Heart left ventricle (tissue), 13 donors: ENCODE measurements at regions not wholly inside any gene's neighbourhood (a gene's known extent, or its start where the extent isn't known, plus 50 kb on each side); places are given as distances from the start of the nearest gene placed in this dataset.

Source experiments
- POLR2A ChIP-seq, 2 donors: fragments of 450-650 bp; IDR thresholded peaks; one replicate each; pipeline ENCODE4 v1.6.1; 2017; ENCODE audit warnings: antibody characterized with exemption in 2 of 2, mild to moderate bottlenecking in 2 of 2, moderate library complexity in 2 of 2
- TF ChIP-seq, protein P1 (sequence below), 12 donors: fragments of 200-600 bp; sonication (generic) in 4 of 12; IDR thresholded peaks; one replicate each; pipeline versions ENCODE4 v1.5.0 to v1.8.0; 2018 to 2022; ENCODE audit warnings: antibody characterized with exemption in 12 of 12, mild to moderate bottlenecking in 5 of 12
- donor health status: ischemic (EF 13 %, LVEDD 7.1; RV severe dilation, severe dysfunction).
- donor health status: DM: no; HTN: yes; CAD: no.
- donor health status: DM: no; HTN: no; CAD: no.
- donor health status: ischemic (EF 25% LVEDD 6.9; RV normal size, moderate dysfunction).
- donor health status: ischemic (EF 25% LVEDD 5.7; RV mildly dilated, moderate dysfunction).
- donor health status: ischemic (EF 35%, LVEDD 5.7; RV mildly dilated, moderate dysfunction).
- donor health status: nonischemic (EF 11% LVEDD 7.7; RV severe dilation, severe dysfunction).
- donor health status: DM: yes; HTN: yes; CAD: no.
- donor health status: PGD.
- donor health status: ischemic (EF 29% LVEDD 5.4; RV normal size, mild dysfunction).
- donor health status: nonischemic (EF 23%, LVEDD 6.1; RV moderate dilation, normal function).

DNA sequence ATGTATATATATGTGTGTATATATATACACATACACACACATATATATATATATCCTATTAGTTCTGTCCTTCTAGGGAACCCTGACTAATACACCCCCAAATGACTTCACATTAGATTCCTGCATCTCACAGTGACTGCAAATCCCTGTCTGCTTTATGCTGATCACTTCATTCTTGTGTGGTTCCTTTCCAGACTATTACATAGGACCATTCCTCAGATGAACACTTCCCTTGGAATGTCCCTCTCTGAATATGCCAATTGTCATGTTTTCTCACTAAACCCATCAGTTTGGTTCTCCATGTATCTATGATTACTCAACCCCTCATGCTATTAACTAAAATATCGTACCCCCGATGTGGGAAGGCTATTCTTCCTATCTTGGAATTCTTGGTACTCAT, 605.2 kb upstream of the NR3C2 start:
- TF ChIP-seq, protein P1, sequence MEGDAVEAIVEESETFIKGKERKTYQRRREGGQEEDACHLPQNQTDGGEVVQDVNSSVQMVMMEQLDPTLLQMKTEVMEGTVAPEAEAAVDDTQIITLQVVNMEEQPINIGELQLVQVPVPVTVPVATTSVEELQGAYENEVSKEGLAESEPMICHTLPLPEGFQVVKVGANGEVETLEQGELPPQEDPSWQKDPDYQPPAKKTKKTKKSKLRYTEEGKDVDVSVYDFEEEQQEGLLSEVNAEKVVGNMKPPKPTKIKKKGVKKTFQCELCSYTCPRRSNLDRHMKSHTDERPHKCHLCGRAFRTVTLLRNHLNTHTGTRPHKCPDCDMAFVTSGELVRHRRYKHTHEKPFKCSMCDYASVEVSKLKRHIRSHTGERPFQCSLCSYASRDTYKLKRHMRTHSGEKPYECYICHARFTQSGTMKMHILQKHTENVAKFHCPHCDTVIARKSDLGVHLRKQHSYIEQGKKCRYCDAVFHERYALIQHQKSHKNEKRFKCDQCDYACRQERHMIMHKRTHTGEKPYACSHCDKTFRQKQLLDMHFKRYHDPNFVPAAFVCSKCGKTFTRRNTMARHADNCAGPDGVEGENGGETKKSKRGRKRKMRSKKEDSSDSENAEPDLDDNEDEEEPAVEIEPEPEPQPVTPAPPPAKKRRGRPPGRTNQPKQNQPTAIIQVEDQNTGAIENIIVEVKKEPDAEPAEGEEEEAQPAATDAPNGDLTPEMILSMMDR (IDR thresholded peaks at IDR 0.05), result no peak
- TF ChIP-seq POLR2A (IDR thresholded peaks at IDR 0.05), result no peak
